Erythroblast (primary cell): ENCODE measurements at regions not wholly inside any gene's neighbourhood (a gene's known extent, or its start where the extent isn't known, plus 50 kb on each side); places are given as distances from the start of the nearest gene placed in this dataset.

Source experiments
- GATA1 ChIP-seq: IDR thresholded peaks from 2 replicates; pipeline ENCODE4 v1.6.1; 2011; ENCODE audit warnings: low read depth, mild to moderate bottlenecking, control low read depth, low read length, moderate library complexity
- POLR2A ChIP-seq: IDR thresholded peaks from 2 replicates; pipeline ENCODE4 v1.6.1; 2011; ENCODE audit warnings: mild to moderate bottlenecking, low read length

- TF ChIP-seq POLR2A (no peak), GATA1 (no peak)
Observed at GRCh38 chr7:114364151-114364550, 50.5 kb upstream of the FOXP2 start.
